Mammary epithelial cell (primary cell): ENCODE measurements at regions not wholly inside any gene's neighbourhood (a gene's known extent, or its start where the extent isn't known, plus 50 kb on each side); places are given as distances from the start of the nearest gene placed in this dataset.

Experiments
- CTCF ChIP-seq, 2 donors: IDR thresholded peaks in 1 of 2; conservative IDR thresholded peaks in 1 of 2; 2 replicates each; pipeline ENCODE4 v1.5.1; 2011 to 2012; ENCODE audit warnings: inconsistent platforms in 2 of 2, low read length in 2 of 2, mild to moderate bottlenecking in 2 of 2, control low read depth in 1 of 2, low read depth in 1 of 2; ENCODE audit not compliant: insufficient read depth in 1 of 2; ENCODE audit errors: extremely low read depth in 1 of 2
- EZH2 ChIP-seq: IDR thresholded peaks from 2 replicates; pipeline ENCODE4 v1.6.1; 2012; ENCODE audit warnings: low read length, inconsistent platforms, borderline replicate concordance

- TF ChIP-seq CTCF (conservative IDR thresholded peaks at IDR 0.05 in 1 of 2, IDR thresholded peaks at IDR 0.05 in 1 of 2; ENCODE audit: extremely low read depth in 1 of 2, insufficient read depth in 1 of 2, low read depth in 1 of 2, low read length in 2 of 2) (no peak), EZH2 (no peak)
These were observed 84.0 kb upstream of the C1GALT1 start for GRCh38 chr7:7098280-7098818.
